Mesendoderm (in vitro differentiated cells): ENCODE measurements at regions not wholly inside any gene's neighbourhood (a gene's known extent, or its start where the extent isn't known, plus 50 kb on each side); places are given as distances from the start of the nearest gene placed in this dataset.
"Not testable (repeated sequence)": the region's sequence is repeated elsewhere in the genome, so short reads cannot be mapped to it uniquely, and the experiment has no call there.

Experiments
- DNase-seq: peaks from one replicate; pipeline ENCODE4 v3.0.0; 2013
- H2AK5ac ChIP-seq: 2 replicates; pipeline ENCODE4 v1.6.1; 2013; ENCODE audit warnings: low read length, inconsistent platforms
- H2BK120ac ChIP-seq: 2 replicates; pipeline ENCODE4 v1.6.1; 2013; ENCODE audit warnings: low read depth, mild to moderate bottlenecking, low read length, moderate library complexity, mixed read lengths
- H2BK15ac ChIP-seq: replicated peaks from 2 replicates; pipeline ENCODE4 v1.6.1; 2013; ENCODE audit warnings: low read depth, mild to moderate bottlenecking, moderate library complexity
- H2BK5ac ChIP-seq: 2 replicates; pipeline ENCODE4 v1.6.1; 2013; ENCODE audit warnings: low read length, inconsistent platforms
- H3K18ac ChIP-seq: 2 replicates; pipeline ENCODE4 v1.6.1; 2013; ENCODE audit warnings: mild to moderate bottlenecking, low read length, mixed read lengths
- H3K23ac ChIP-seq: one replicate; pipeline ENCODE4 v1.6.1; 2013; ENCODE audit warnings: low read length
- H3K27ac ChIP-seq: 2 replicates; pipeline ENCODE4 v1.5.1; 2013; ENCODE audit warnings: low read depth, mild to moderate bottlenecking, inconsistent platforms, low read length, moderate library complexity
- H3K27me3 ChIP-seq: 2 replicates; pipeline ENCODE4 v1.6.1; 2013; ENCODE audit warnings: low read length, control low read depth, mild to moderate bottlenecking, inconsistent platforms; ENCODE audit not compliant: insufficient read depth, poor library complexity
- H3K36me3 ChIP-seq: 2 replicates; pipeline ENCODE4 v1.6.1; 2013; ENCODE audit warnings: low read length, inconsistent platforms; ENCODE audit not compliant: control insufficient read depth, insufficient read depth
- H3K4ac ChIP-seq: one replicate; pipeline ENCODE4 v1.6.1; 2013; ENCODE audit warnings: low read depth, mild to moderate bottlenecking, low read length, moderate library complexity
- H3K4me1 ChIP-seq: 2 replicates; pipeline ENCODE4 v1.6.1; 2013; ENCODE audit warnings: low read depth, low read length, inconsistent platforms; ENCODE audit not compliant: control insufficient read depth
- H3K4me2 ChIP-seq: 2 replicates; pipeline ENCODE4 v1.6.1; 2013; ENCODE audit warnings: low read length
- H3K4me3 ChIP-seq: 2 replicates; pipeline ENCODE4 v1.5.1; 2013; ENCODE audit warnings: mild to moderate bottlenecking, low read length
- H3K56ac ChIP-seq: one replicate; pipeline ENCODE4 v1.6.1; 2013; ENCODE audit warnings: low read length
- H3K79me1 ChIP-seq: 2 replicates; pipeline ENCODE4 v1.6.1; 2013; ENCODE audit warnings: low read length, inconsistent platforms
- H3K79me2 ChIP-seq: 2 replicates; pipeline ENCODE4 v1.6.1; 2013; ENCODE audit warnings: mild to moderate bottlenecking, low read length; ENCODE audit not compliant: control insufficient read depth, insufficient read depth
- H3K9ac ChIP-seq: 2 replicates; pipeline ENCODE4 v1.6.1; 2013; ENCODE audit warnings: low read length, inconsistent platforms
- H4K5ac ChIP-seq: one replicate; pipeline ENCODE4 v1.6.1; 2013; ENCODE audit warnings: low read length
- H4K8ac ChIP-seq: one replicate; pipeline ENCODE4 v1.6.1; 2013; ENCODE audit warnings: low read depth, mild to moderate bottlenecking, control low read depth, low read length, moderate library complexity
- WGBS: extraction: QIAGEN DNeasy Blood & Tissue Kit; methylation state at CpG from one replicate; pipeline ENCODE4 v1.1.7; 2013; ENCODE audit warnings: low lambda C conversion rate, missing lambda C conversion rate; ENCODE audit not compliant: insufficient coverage; ENCODE audit errors: extremely low coverage; 5-methylcytosine and 5-hydroxymethylcytosine counted together

DNA sequence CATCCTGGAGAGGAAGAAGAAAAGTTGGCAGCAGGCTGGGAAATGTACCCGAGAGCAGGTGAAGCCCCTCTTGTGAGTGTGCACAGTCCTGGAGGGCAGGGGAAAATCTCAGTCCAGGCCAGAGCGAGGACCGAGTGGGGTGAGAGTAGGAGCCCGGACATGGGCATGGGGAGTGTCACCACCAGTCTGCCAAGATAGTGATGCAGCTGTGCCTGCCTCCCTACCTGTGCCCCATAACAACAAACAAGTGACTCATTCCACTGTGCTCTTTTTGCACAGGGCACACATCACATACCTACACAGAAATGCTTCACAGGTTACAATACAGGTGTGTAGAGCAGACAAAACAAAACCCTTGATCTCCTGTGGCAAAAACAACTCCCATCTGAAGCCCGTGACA lies 205.9 kb upstream of the PELI2 start:
- no peak overlapping the region for H3K9ac ChIP-seq
- H3K56ac ChIP-seq, result no peak overlapping the region
- H3K18ac ChIP-seq, result no peak overlapping the region
- H3K23ac ChIP-seq, result no peak overlapping the region
- DNase-seq, result no peak
- no peak overlapping the region for H3K4ac ChIP-seq
- H2BK5ac ChIP-seq, result no peak overlapping the region
- no peak overlapping the region for H2BK15ac ChIP-seq
- no peak overlapping the region for H2BK120ac ChIP-seq
- no peaks in the 10 kb centered on the region for H3K4me1 ChIP-seq
- no peak overlapping the region for H3K4me2 ChIP-seq
- H3K4me3 ChIP-seq, result no peak overlapping the region
- no peaks in the 10 kb centered on the region for H3K79me1 ChIP-seq
- no peaks in the 10 kb centered on the region for H3K27me3 ChIP-seq
- no CpG with 5 or more reads among the region's 5 CpGs for whole genome bisulfite sequencing
- H4K8ac ChIP-seq, result no peak overlapping the region
- no peaks in the 10 kb centered on the region for H3K36me3 ChIP-seq
- no peak overlapping the region for H2AK5ac ChIP-seq
- H3K79me2 ChIP-seq, result no peaks in the 10 kb centered on the region
- H4K5ac ChIP-seq, result no peak overlapping the region
- H3K27ac ChIP-seq, result no peak overlapping the region

DNA sequence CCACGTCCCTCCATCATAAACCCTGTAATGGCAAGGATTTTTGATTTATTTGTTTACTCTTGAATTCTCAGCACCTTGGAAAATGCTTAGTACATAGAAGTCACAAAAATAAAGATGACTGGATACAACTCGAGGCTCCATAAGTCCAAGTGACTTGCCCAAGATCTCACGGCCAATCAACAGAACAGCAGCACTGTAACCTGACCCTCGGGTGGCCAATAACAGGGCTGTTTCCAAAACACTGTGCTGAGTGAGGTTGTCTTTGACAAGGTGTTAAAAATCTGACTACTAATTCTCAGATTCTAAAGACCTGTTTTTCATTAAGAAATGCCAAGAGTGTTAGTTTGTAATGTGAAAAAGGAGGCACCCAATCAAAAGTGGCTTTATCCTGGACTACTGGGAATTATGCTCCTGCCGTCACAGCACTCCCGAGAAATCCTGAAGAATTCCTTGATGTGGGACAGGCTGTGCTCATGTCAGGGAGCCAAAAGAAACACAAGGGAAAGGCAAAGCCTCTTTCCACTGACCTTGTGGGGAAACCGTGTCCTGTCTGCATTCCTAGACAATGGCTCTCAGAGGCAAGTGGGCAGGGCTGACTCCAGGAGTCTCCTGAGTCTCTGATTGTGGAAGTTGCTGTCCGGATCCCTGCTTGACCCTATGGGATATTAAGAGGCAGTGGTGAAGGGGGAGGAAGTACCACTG lies 204.7 kb upstream of the PELI2 start:
- WGBS, result no CpG with 5 or more reads among the region's 8 CpGs
- H3K36me3 ChIP-seq, result no peaks in the 10 kb centered on the region

DNA sequence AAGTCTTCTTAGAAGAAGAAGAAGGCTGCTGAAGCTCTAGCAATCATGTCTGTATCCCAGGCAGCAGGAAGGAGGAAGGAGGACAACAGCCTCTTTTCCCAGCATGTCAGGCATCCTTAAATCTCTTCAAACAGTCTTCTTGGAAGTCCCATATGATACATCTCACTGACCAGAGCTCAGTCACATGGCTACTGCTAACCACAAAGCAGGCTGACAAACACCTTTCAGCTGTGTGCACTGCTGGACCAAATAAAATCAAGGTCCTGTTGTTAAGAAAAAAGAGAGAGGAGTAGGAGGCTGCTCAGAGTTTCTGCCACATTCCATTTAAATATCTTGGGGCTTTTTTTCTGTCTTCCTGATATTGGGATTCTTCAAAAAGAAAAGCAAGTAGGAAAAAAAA lies 203.4 kb upstream of the PELI2 start:
- Histone ChIP-seq H3K56ac (no peak overlapping the region), H2AK5ac (no peak overlapping the region), H3K4me2 (no peak overlapping the region), H3K18ac (no peak overlapping the region), H2BK5ac (no peak overlapping the region), H3K36me3 (no peaks in the 10 kb centered on the region), H3K23ac (no peak overlapping the region), H4K8ac (no peak overlapping the region), H3K9ac (no peak overlapping the region), H2BK120ac (no peak overlapping the region), H3K4me1 (no peaks in the 10 kb centered on the region), H3K79me1 (no peaks in the 10 kb centered on the region), H3K79me2 (no peaks in the 10 kb centered on the region), H3K4ac (no peak overlapping the region), H3K27me3 (no peaks in the 10 kb centered on the region), H2BK15ac (no peak overlapping the region), H4K5ac (no peak overlapping the region), H3K27ac (no peak overlapping the region), H3K4me3 (no peak overlapping the region)
- no peak for DNase-seq

More for the DNA sequence above, 204.7 kb upstream of the PELI2 start:
- Histone ChIP-seq H3K18ac (no peak overlapping the region), H3K56ac (no peak overlapping the region), H3K9ac (no peak overlapping the region), H2AK5ac (no peak overlapping the region), H3K4ac (no peak overlapping the region), H3K4me3 (no peak overlapping the region), H3K4me2 (no peak overlapping the region), H3K27me3 (no peaks in the 10 kb centered on the region), H4K8ac (no peak overlapping the region), H2BK120ac (no peak overlapping the region), H3K4me1 (no peaks in the 10 kb centered on the region), H3K23ac (no peak overlapping the region), H3K79me2 (no peaks in the 10 kb centered on the region), H4K5ac (no peak overlapping the region), H2BK5ac (no peak overlapping the region), H3K27ac (no peak overlapping the region), H2BK15ac (no peak overlapping the region), H3K79me1 (no peaks in the 10 kb centered on the region)
- DNase-seq, result no peak

DNA sequence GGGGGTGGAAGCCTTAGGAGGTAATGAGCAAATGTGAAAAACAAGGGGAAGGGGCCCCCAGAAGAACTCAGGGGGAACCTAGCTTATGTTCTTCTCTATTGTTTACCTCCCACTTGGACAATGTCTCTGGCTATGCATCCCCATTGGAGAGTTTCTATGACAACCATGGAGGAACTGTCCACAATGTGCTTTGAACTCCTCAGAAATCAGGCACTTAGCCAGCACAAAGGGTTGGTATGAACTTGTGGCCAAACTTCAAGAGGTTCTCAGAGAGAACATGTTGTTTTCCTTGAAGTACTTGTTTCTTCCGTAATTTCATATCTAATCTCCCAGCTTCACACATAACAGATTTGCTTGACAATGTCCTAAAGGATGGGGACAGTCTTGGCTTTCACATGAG lies 202.8 kb upstream of the PELI2 start:
- Histone ChIP-seq H3K4me1 (no peaks in the 10 kb centered on the region), H3K79me2 (no peaks in the 10 kb centered on the region), H3K18ac (no peak overlapping the region), H3K36me3 (no peaks in the 10 kb centered on the region), H4K5ac (no peak overlapping the region), H3K27me3 (no peaks in the 10 kb centered on the region), H2AK5ac (no peak overlapping the region), H2BK120ac (no peak overlapping the region), H3K27ac (no peak overlapping the region), H3K23ac (no peak overlapping the region), H3K9ac (no peak overlapping the region), H3K4me3 (no peak overlapping the region), H2BK5ac (no peak overlapping the region), H4K8ac (no peak overlapping the region), H3K4ac (no peak overlapping the region), H3K4me2 (no peak overlapping the region), H2BK15ac (no peak overlapping the region), H3K79me1 (no peaks in the 10 kb centered on the region), H3K56ac (no peak overlapping the region)
- no CpG with 5 or more reads among the region's 1 CpG for WGBS
- no peak for DNase-seq

DNA sequence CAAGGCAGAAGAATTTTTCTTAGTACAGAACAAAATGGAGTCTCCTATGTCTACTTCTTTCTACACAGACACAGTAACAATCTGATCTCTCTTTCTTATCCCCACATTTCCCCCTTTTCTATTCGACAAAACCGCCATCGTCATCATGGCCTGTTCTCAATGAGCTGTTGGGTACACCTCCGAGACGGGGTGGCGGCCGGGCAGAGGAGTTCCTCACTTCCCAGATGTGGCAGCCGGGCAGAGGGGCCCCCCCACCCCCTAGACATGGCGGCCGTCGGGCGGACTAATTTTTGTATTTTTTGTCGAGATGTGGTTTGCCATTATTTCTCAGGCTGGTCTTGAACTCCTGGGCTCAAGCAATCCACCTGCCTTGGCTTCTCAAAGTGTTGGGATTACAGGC lies 198.4 kb upstream of the PELI2 start:
- not testable (repeated sequence) for H3K79me1 ChIP-seq, H4K5ac ChIP-seq, DNase-seq, H3K56ac ChIP-seq, H3K18ac ChIP-seq, H3K9ac ChIP-seq, H3K4me3 ChIP-seq, H3K79me2 ChIP-seq, H3K27ac ChIP-seq, H2BK15ac ChIP-seq, H2BK5ac ChIP-seq, H2AK5ac ChIP-seq, H2BK120ac ChIP-seq, H3K4ac ChIP-seq, H3K36me3 ChIP-seq, H3K27me3 ChIP-seq, H3K23ac ChIP-seq, H3K4me1 ChIP-seq, H4K8ac ChIP-seq, H3K4me2 ChIP-seq
- WGBS, result no CpG with 5 or more reads among the region's 13 CpGs

DNA sequence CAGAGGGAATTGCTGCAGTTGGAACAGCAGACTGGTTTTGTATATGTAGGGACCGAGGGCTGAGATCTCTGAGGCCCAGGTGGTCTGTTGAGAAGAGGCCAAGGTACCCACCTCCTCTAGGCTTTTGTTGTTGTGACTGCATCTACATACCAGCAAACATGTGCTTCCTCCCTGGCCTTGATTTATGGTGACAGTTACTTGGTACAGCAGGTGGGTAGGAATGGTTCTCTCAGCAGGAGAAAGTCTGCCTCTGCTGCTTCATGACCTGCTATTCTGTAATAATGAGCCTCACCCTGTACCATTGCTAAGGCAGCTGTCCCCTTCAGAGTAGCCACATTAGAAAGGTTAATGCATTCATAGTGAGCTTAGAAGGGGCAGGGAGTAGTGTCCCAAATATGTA lies 196.7 kb upstream of the PELI2 start:
- no peak overlapping the region for H4K8ac ChIP-seq
- no peak overlapping the region for H3K18ac ChIP-seq
- no peaks in the 10 kb centered on the region for H3K79me1 ChIP-seq
- no peak overlapping the region for H2BK120ac ChIP-seq
- H3K79me2 ChIP-seq, result no peaks in the 10 kb centered on the region
- H2AK5ac ChIP-seq, result no peak overlapping the region
- no peak overlapping the region for H4K5ac ChIP-seq
- H3K27ac ChIP-seq, result no peak overlapping the region
- no peak overlapping the region for H3K4ac ChIP-seq
- no peaks in the 10 kb centered on the region for H3K27me3 ChIP-seq
- no CpG with 5 or more reads among the region's 1 CpG for WGBS
- H2BK15ac ChIP-seq, result no peak overlapping the region
- H3K56ac ChIP-seq, result no peak overlapping the region
- H3K9ac ChIP-seq, result no peak overlapping the region
- no peak for DNase-seq
- H3K4me2 ChIP-seq, result no peak overlapping the region
- no peak overlapping the region for H3K4me3 ChIP-seq
- no peak overlapping the region for H3K23ac ChIP-seq
- no peaks in the 10 kb centered on the region for H3K4me1 ChIP-seq
- H2BK5ac ChIP-seq, result no peak overlapping the region
- H3K36me3 ChIP-seq, result no peaks in the 10 kb centered on the region
